Right ventricle myocardium superior (tissue), 1 donor: ENCODE measurements at regions not wholly inside any gene's neighbourhood (a gene's known extent, or its start where the extent isn't known, plus 50 kb on each side); places are given as distances from the start of the nearest gene placed in this dataset.

Source experiments
- ATAC-seq: fragments of 200-7000 bp; cut with Tn5 transposase; one replicate; pipeline ENCODE4 v1.9.1; 2020; ENCODE audit warnings: mild to moderate bottlenecking; ENCODE audit not compliant: poor library complexity
- DNase-seq: peaks from one replicate; pipeline ENCODE4 v3.0.0-alpha.2; 2020
- intact Hi-C: fragments of 100-400 bp; cut with DNase I; formaldehyde crosslinking; loops from one replicate; pipeline ENCODE4 v1.11.2; 2022
- donor health status: DM: no; HTN: yes; CAD: no; lungs with severe emphysema.

GRCh38 chr5:120052916-120053828 is 410.9 kb upstream of the PRR16 start:
- ATAC-seq (peak; percentile 88), DNase-seq (no peak)
- intact Hi-C loops = no loop called here

GRCh38 chr5:120053841-120054240 is 410.3 kb upstream of the PRR16 start:
- intact Hi-C loops = no loop called here
- peak; percentile 47 for ATAC-seq

GRCh38 chr5:120055858-120056257 is 408.2 kb upstream of the PRR16 start:
- no peak for DNase-seq
- ATAC-seq = peak; percentile 62
- intact Hi-C loops = loop anchor here (5.0 kb wide), 1 partner anchor 401 kb away; no protein-coding TSS in a partner anchor

More at GRCh38 chr5:120053841-120054240, 410.3 kb upstream of the PRR16 start:
- no peak for DNase-seq

- no peak for ATAC-seq
- intact Hi-C loops = no loop called here
- no peak for DNase-seq
Observed at GRCh38 chr5:120062515-120062917, 401.6 kb upstream of the PRR16 start.

- peak; percentile 29 for ATAC-seq
- no peak for DNase-seq
- intact Hi-C loops = no loop called here
Observed at GRCh38 chr5:120072068-120072761, 391.9 kb upstream of the PRR16 start.

GRCh38 chr5:120073722-120074121 is 390.4 kb upstream of the PRR16 start:
- DNase-seq (no peak), ATAC-seq (no peak)
- intact Hi-C loops = no loop called here

GRCh38 chr5:120080781-120081180 is 383.3 kb upstream of the PRR16 start:
- no peak for DNase-seq
- no peak for ATAC-seq
- intact Hi-C loops = no loop called here

GRCh38 chr5:120082316-120083068 is 381.6 kb upstream of the PRR16 start:
- DNase-seq (no peak), ATAC-seq (no peak)
- intact Hi-C loops = no loop called here

GRCh38 chr5:120083851-120084542 is 380.1 kb upstream of the PRR16 start:
- ATAC-seq (no peak), DNase-seq (no peak)
- intact Hi-C loops = no loop called here

- ATAC-seq (no peak), DNase-seq (no peak)
- intact Hi-C loops = no loop called here
Observed at GRCh38 chr5:120084543-120084870, 379.6 kb upstream of the PRR16 start.

- ATAC-seq = no peak
- intact Hi-C loops = no loop called here
- no peak for DNase-seq
Observed at GRCh38 chr5:120086081-120086480, 378.0 kb upstream of the PRR16 start.

GRCh38 chr5:120088412-120088811 is 375.7 kb upstream of the PRR16 start:
- intact Hi-C loops = no loop called here
- DNase-seq (no peak), ATAC-seq (no peak)

- intact Hi-C loops = no loop called here
- DNase-seq (no peak), ATAC-seq (no peak)
Observed at GRCh38 chr5:120088836-120089235, 375.3 kb upstream of the PRR16 start.

- no peak for ATAC-seq
- DNase-seq = no peak
- intact Hi-C loops = no loop called here
Observed at GRCh38 chr5:120091376-120091948, 372.6 kb upstream of the PRR16 start.

GRCh38 chr5:120092649-120093048 is 371.5 kb upstream of the PRR16 start:
- no peak for DNase-seq
- ATAC-seq = no peak
- intact Hi-C loops = no loop called here

- DNase-seq (no peak), ATAC-seq (no peak)
- intact Hi-C loops = no loop called here
Observed at GRCh38 chr5:120093178-120093577, 370.9 kb upstream of the PRR16 start.

- no peak for ATAC-seq
- intact Hi-C loops = no loop called here
Observed at GRCh38 chr5:120096413-120096812, 367.7 kb upstream of the PRR16 start.

GRCh38 chr5:120098426-120098825 is 365.7 kb upstream of the PRR16 start:
- no peak for ATAC-seq
- intact Hi-C loops = no loop called here
- DNase-seq = no peak

More at GRCh38 chr5:120096413-120096812, 367.7 kb upstream of the PRR16 start:
- DNase-seq = no peak
